ENCODE measurements at regions not wholly inside any gene's neighbourhood (a gene's known extent, or its start where the extent isn't known, plus 50 kb on each side); places are given as distances from the start of the nearest gene placed in this dataset.
"Not testable (repeated sequence)": the region's sequence is repeated elsewhere in the genome, so short reads cannot be mapped to it uniquely, and the experiment has no call there.

- DNase-seq = no peak
These were observed 493.4 kb downstream of the TNS3 start for GRCh38 chr7:47088329-47089067.

DNA sequence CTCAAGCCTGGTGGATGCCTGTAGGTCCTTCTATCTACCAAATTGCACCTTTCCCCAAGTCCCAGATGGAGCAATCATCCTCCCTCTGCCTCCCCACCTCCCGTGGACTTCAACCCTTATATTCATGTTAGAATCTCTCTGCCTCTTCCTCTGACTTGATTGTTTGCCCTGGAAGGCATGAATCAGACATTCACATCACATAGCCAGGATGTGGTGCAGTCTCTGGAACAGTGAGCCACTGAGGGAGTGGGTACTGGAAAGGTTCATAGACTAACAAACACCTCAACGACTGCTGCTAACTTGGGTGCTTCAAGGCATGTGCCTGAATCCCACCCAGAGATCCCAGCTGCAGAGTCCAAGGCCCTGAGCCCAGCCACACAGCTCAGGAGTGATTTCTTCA lies 494.0 kb downstream of the TNS3 start:
- DNase-seq = no peak

- DNase-seq = no peak
These were observed 496.2 kb downstream of the TNS3 start for GRCh38 chr7:47085491-47086275.

- no peak for DNase-seq
These were observed 498.2 kb downstream of the TNS3 start for GRCh38 chr7:47083476-47084250.

GRCh38 chr7:47080816-47081215 lies 501.1 kb downstream of the TNS3 start:
- DNase-seq = no peak

DNA sequence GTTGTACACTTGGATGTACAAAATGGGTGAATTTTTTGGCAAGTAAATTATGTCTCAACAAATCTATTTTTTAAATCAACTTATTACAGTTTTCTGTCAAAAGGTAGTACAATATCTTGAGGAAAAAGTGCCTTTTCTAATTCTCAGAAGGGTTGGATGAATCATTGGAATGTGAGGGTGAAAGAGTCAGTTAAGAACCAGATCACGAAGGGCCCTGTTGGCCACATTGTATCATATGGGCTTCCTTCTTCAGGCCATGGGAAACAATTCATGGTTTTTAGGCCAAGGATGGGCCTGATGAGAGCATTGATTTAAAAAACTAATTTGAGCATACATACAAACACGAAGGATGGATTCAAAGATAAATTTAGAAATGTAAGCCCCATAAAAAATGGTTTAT lies 503.7 kb downstream of the TNS3 start:
- no peak for DNase-seq

DNA sequence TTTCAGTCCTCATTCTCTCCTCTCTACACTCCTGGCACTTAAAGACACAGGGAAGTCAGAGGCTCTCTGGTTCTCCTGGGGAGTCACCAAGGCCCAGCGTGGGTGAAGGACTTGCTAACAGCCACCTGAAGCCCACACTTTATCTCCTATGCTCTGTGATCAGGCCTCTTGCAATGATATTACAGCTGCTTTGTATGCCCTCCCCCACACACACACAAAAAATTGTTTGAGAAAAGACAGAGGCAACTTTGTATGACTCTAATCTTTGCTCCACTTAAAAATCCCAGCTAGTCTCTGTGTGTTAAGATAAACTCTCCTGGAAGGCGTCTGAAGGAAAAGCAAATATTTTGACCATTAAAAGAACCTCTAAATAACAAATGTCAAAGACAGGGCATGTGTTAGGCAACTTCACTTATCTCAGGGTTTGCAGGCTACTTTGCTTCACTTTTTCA lies 507.2 kb downstream of the TNS3 start:
- DNase-seq = no peak

DNA sequence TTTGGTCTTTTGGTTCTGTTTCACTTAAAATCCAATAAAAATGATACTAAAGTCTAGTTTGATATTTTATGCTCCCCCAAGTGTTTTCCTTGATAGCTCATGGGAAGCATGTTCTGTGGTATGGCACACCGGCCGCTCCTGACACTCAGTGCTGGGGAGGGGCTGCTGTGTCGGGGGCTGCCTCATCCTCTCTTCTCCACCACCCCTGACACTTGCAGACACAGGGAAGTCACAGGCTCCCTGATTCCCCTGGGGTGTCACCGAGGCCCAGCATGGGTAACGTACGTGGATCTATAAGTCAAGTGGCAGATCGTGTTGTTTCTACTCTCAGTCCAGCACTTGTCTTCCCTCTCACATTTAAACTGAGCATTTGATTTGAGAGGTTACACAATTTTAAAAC lies 508.6 kb downstream of the TNS3 start:
- DNase-seq = no peak

DNA sequence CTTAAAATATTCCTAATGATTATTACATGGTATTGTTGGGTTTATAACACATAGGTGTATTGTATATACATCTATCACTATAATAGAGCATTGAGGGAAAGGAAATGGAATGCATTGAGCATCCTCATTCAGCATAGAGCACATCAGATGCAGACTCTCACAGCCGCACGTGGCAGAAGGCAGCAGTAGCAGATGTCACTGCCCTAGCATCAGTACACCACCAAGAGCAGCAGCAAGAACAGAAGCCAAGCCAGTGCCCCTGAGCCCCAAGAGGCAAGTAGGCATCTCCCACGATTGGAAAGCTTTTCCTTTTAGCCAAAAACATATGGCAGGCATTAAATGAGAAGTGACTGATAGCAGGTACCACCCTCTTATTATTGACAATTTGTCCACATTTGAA lies 510.0 kb downstream of the TNS3 start:
- DNase-seq = no peak

- no peak for DNase-seq
These were observed 512.4 kb downstream of the TNS3 start for GRCh38 chr7:47069385-47070076.

DNA sequence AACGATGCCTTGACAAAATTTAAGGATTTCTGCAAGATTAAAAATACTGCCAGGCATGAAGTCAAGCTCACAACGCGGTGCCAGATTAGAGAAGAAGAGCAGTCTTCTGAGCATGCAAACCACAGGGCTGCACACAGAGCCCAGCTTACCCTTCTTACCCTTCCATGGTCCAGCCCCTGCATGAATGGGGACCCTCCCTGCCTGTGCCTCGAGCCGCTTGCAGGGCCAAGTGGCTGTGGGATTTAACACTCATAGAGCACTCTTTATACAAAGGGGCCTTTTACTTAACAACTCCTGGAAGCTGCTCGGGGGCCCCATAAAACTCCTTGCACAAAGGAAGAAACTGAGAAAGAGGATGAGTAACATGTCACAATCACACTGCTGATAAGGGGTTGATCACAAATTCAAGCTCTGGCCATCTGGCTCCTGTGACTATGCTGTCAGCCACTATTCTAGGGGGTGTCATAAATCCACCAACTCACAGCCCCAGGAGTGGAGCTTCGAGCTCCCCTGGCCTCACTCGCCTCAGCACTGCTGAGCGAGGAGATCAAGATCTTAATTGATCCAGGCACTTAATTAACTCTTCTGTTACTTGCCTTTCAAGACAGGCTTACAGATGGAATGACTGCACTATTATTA lies 514.8 kb downstream of the TNS3 start:
- no peak for DNase-seq

- no peak for DNase-seq
These were observed 525.2 kb downstream of the TNS3 start for GRCh38 chr7:47056731-47057130.

- DNase-seq = not testable (repeated sequence)
These were observed 529.2 kb downstream of the TNS3 start for GRCh38 chr7:47052541-47053208.

DNA sequence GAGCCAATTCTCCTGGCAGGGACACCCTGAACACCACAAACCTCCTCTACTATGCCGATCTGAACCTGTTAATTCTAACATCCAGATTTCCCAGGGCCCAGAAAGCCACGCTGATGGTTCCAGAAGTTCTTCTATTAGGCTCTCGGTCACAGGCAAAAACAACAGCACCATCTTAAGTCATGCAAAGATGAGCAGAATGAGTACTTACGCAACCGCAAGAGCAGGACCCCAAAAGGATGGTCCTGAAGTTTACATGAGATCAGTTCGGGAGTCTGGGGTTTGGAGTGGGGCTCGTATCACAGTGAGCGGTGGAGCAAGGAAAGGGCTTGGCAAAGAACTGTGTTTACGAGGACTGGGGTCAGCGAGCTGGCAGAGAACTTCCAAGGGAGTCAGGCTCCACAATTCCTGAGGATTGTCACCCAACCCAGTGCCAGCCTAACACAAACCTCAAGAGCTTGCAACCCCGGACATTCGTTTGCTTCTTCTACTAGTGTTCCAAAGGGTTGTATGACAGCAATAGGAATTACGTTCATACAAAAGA lies 532.6 kb downstream of the TNS3 start:
- no peak for DNase-seq

DNA sequence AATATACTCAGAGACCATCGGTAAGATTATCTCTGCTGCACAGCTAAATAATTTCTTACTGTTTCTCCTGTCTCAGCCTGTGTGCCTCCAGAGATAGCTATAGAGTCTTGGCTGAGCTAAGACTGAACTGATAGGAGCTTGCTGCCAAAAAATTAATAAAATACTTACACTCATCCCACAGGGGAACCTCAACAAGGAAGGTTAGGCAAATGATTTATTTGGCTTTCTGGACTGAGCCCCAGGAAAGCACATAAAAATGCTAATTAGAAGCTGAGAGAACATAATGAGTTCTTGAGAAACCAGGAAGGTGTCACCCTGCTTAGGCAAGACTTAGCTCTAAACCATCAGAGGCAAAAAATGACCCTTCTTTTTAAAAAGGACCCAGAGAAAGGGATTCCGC lies 534.5 kb downstream of the TNS3 start:
- no peak for DNase-seq

GRCh38 chr7:47046949-47047348 lies 535.0 kb downstream of the TNS3 start:
- no peak for DNase-seq

DNA sequence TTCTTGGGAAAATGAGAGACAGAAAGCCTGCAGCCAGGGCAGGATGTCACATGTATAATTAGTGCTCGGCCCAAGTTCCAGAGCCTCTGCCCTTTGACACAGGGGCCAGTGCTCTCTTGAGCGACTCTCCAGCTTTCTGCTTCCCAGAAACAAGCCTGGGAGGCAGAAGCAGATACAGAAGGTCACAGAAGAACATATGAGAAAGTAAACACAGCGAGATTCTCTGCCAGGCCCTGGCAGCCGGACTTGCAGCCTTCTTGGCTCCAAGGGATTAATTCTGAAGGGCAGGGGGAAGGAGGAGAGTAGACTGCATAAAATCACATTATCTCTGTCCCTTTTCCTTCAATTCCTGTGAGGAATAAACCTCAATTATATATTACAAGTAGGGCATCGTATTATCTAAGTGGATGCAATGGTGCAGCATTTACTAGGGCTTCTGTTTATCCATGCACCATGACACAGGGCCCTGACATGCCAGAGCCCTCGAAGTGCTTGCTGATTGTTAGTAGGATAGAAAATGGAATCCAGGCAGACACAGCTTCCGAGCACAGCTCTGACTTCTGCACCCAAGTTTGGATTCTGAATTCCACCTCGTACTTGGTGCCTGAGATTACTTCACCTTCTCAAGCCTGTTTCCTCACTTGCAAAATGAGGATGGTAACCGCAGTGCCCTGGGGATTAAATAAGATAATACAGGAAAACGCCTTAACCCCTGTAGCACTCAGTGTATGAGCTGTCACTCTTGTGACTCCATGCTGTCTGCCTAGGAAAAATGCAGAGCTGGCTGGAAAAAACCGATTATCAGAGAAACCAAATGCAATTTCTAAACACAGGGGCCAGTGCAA lies 536.5 kb downstream of the TNS3 start:
- no peak for DNase-seq

DNA sequence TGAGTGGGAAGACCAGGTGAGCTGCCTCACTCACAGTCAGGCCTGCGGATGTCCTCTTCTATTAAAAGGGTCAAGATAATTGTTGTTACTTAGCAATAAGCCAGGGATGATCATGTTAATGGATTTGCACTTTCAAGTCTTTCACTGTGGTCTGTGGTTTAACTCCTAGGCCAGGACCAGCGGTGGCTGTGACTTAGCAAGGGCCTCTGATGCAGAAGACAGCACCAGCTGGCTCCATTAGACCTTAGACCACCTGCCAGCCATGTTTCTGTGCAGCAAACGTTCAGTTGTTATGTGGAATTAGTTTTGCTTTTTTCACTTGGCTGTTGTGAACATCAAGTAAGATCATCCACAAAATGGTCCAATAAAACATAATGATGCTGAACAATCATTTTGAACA lies 537.3 kb downstream of the TNS3 start:
- DNase-seq = no peak

DNA sequence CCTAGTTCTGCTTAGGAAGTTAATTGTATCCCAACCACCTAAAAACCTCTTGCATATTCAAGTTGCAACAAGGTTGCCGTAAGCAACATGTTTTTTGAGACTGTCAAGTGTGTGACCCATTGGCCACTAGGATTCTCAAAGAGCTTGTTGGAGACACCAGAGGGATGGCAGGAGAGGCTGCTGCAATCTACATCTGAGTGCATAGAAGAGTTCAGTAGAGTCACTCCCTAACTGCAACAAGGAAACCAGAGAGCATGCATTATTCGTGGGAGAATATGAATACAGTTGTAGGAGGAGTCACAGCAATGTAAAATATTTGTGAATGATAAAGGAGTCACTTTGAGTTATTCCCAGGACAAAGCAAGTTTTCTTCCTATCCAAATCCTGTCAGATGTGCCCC lies 538.6 kb downstream of the TNS3 start:
- no peak for DNase-seq

- no peak for DNase-seq
These were observed 539.2 kb downstream of the TNS3 start for GRCh38 chr7:47042669-47043068.
